HepG2 (cell line): ENCODE measurements at regions not wholly inside any gene's neighbourhood (a gene's known extent, or its start where the extent isn't known, plus 50 kb on each side); places are given as distances from the start of the nearest gene placed in this dataset.

Experiments used
- ATAC-seq: fragments of 200-7000 bp; cut with Tn5 transposase; 3 replicates; pipeline ENCODE4 v1.9.1; 2020; ENCODE audit warnings: mild to moderate bottlenecking, moderate library complexity
- BruUV-seq: library from RNA; stranded (reverse); fragments of 400-500 nt; replicated peaks from 2 replicates; lab custom pipeline; 2021; lab: Mats Ljungman, UMichigan
- CTCF ChIA-PET: fragments of 300-600 bp; formaldehyde crosslinking; extraction: SDS; loops from one replicate; lab custom pipeline; 2021; ENCODE audit warnings: low total read pairs, inconsistent platforms, low intra/inter-chr PET ratio; lab: Yijun Ruan, JAX
- POLR2A ChIA-PET: fragments of 350-600 bp; sonication (Branson Sonifier 250); formaldehyde crosslinking; loops from one replicate; lab custom pipeline; 2020; ENCODE audit warnings: antibody characterized with exemption, inconsistent platforms; lab: Yijun Ruan, JAX
- DNase-seq: peaks from one replicate; pipeline ENCODE4 v3.0.0-alpha.2; 2015; ENCODE audit warnings: low spot score
- FAIRE-seq: peaks from 3 replicates; lab custom pipeline; 2011; peaks lifted over from hg19 to GRCh38; lab: Jason Lieb, UNC
- H2AFZ ChIP-seq: one replicate; pipeline ENCODE4 v1.6.1; 2011; ENCODE audit warnings: low read length, inconsistent platforms
- H3K27ac ChIP-seq: fragments of 300-600 bp; 3 replicates; pipeline ENCODE4 v1.8.0; 2011; ENCODE audit warnings: mixed run types, mild to moderate bottlenecking, mixed read lengths, low read length, inconsistent platforms; ENCODE audit not compliant: insufficient read depth; ENCODE audit errors: extremely low read length
- H3K27me3 ChIP-seq, 2 experiments: fragments of 200-600 bp in 1 of 2; 2 replicates in 1 of 2; 3 replicates in 1 of 2; pipeline versions ENCODE4 v1.6.0 to v1.8.0; 2011; ENCODE audit warnings: low read length in 2 of 2, mild to moderate bottlenecking in 2 of 2, moderate library complexity in 2 of 2, inconsistent platforms in 1 of 2; ENCODE audit not compliant: insufficient read depth in 2 of 2, control insufficient read depth in 1 of 2
- H3K36me3 ChIP-seq, 2 experiments: fragments of 200-600 bp in 1 of 2; replicated peaks in 1 of 2; 2 replicates in 1 of 2; 3 replicates in 1 of 2; pipeline versions ENCODE4 v1.5.1 to v1.8.0; 2011; ENCODE audit warnings: low read length in 2 of 2, inconsistent platforms in 1 of 2; ENCODE audit not compliant: insufficient read depth in 2 of 2, control insufficient read depth in 1 of 2
- H3K4me1 ChIP-seq: 2 replicates; pipeline ENCODE4 v1.5.1; 2012; ENCODE audit warnings: low read length, inconsistent platforms; ENCODE audit not compliant: insufficient read depth
- H3K4me2 ChIP-seq: 2 replicates; pipeline ENCODE4 v1.6.0; 2011; ENCODE audit warnings: low read depth, low read length, inconsistent platforms
- H3K4me3 ChIP-seq, 3 experiments: fragments of 200-600 bp in 1 of 3; sonication (generic), shearing (Covaris generic) in 1 of 3; replicated peaks in 1 of 3; 2 replicates each; pipeline ENCODE4 v1.5.1; 2011 to 2016; ENCODE audit warnings: low read length in 3 of 3, inconsistent platforms in 2 of 3, low read depth in 2 of 3, mild to moderate bottlenecking in 2 of 3, control low read depth in 1 of 3, mixed read lengths in 1 of 3; ENCODE audit not compliant: insufficient read depth in 1 of 3
- H3K79me2 ChIP-seq: one replicate; pipeline ENCODE4 v1.6.1; 2011; ENCODE audit warnings: low read length, inconsistent platforms; ENCODE audit not compliant: insufficient read depth
- H3K9ac ChIP-seq: 2 replicates; pipeline ENCODE4 v1.6.0; 2011; ENCODE audit warnings: mild to moderate bottlenecking, low read depth, low read length, inconsistent platforms; ENCODE audit not compliant: insufficient read depth
- H3K9me3 ChIP-seq: 2 replicates; pipeline ENCODE4 v1.5.1; 2012; ENCODE audit warnings: mild to moderate bottlenecking, low read length
- H4K20me1 ChIP-seq: 2 replicates; pipeline ENCODE4 v1.6.0; 2011; ENCODE audit warnings: inconsistent platforms, mild to moderate bottlenecking, low read length, moderate library complexity; ENCODE audit not compliant: insufficient read depth
- BCL3 ChIP-seq: sonication (generic); formaldehyde crosslinking; IDR thresholded peaks from 2 replicates; pipeline ENCODE4 v1.5.1; 2020; ENCODE audit warnings: mild to moderate bottlenecking, missing genetic modification reagents, moderate library complexity
- CAMTA2 ChIP-seq: sonication (generic); formaldehyde crosslinking; IDR thresholded peaks from 2 replicates; pipeline ENCODE4 v1.4.0; 2020; ENCODE audit warnings: mild to moderate bottlenecking, missing genetic modification reagents, borderline replicate concordance
- CBX1 ChIP-seq: IDR thresholded peaks from one replicate; pipeline ENCODE4 v1.6.1; 2016; ENCODE audit warnings: antibody characterized with exemption, low read depth
- HOXA5 ChIP-seq: sonication (generic); formaldehyde crosslinking; IDR thresholded peaks from 2 replicates; pipeline ENCODE4 v1.4.0; 2020; ENCODE audit warnings: missing genetic modification reagents
- JUND ChIP-seq: sonication (generic); formaldehyde crosslinking; IDR thresholded peaks from 2 replicates; pipeline ENCODE4 v1.8.0; 2022; ENCODE audit warnings: mild to moderate bottlenecking, missing genetic modification reagents
- MBNL3 ChIP-seq: fragments of 250-450 bp; sonication (Bioruptor Pico); conservative IDR thresholded peaks from 2 replicates; pipeline ENCODE4 v1.8.0; 2022; ENCODE audit warnings: mild to moderate bottlenecking, inconsistent platforms
- NR2F1 ChIP-seq, 2 experiments: fragments of 450-650 bp in 1 of 2; formaldehyde crosslinking in 1 of 2; IDR thresholded peaks; 2 replicates each; pipeline versions ENCODE4 v1.5.0 to v1.6.1; 2016 to 2020; ENCODE audit warnings: mild to moderate bottlenecking in 1 of 2, missing compliant biosample characterization in 1 of 2, missing genetic modification reagents in 1 of 2, moderate library complexity in 1 of 2
- RBFOX2 ChIP-seq: fragments of 200-400 bp; formaldehyde crosslinking; IDR thresholded peaks from 2 replicates; pipeline ENCODE4 v1.6.1; 2017; ENCODE audit warnings: low read depth, mild to moderate bottlenecking, low read length
- RBM22 ChIP-seq: fragments of 200-400 bp; formaldehyde crosslinking; optimal IDR thresholded peaks from 2 replicates; pipeline ENCODE3; 2017; ENCODE audit warnings: mild to moderate bottlenecking, low read length, moderate library complexity
- RFX5 ChIP-seq: IDR thresholded peaks from 2 replicates; pipeline ENCODE4 v1.6.1; 2011; ENCODE audit warnings: low read depth, low read length, improper control_type of control experiment
- SOX13 ChIP-seq, 3 experiments: fragments of 450-650 bp in 1 of 3; sonication (generic) in 1 of 3; formaldehyde crosslinking in 1 of 3; IDR thresholded peaks in 2 of 3; conservative IDR thresholded peaks in 1 of 3; 2 replicates each; pipeline versions ENCODE4 v1.5.0 to v1.6.1; 2016 to 2020; ENCODE audit warnings: antibody characterized with exemption in 1 of 3, mild to moderate bottlenecking in 1 of 3, missing compliant biosample characterization in 1 of 3, missing genetic modification reagents in 1 of 3, moderate library complexity in 1 of 3
- THYN1 ChIP-seq: sonication (generic); formaldehyde crosslinking; IDR thresholded peaks from 2 replicates; pipeline ENCODE4 v1.8.1; 2023; ENCODE audit warnings: low read depth, mild to moderate bottlenecking, moderate library complexity, missing genetic modification reagents, borderline replicate concordance
- ZNF235 ChIP-seq: sonication (generic); formaldehyde crosslinking; IDR thresholded peaks from 2 replicates; pipeline ENCODE4 v1.8.1; 2023; ENCODE audit warnings: mild to moderate bottlenecking, missing genetic modification reagents, borderline replicate concordance
- ZNF264 ChIP-seq: sonication (generic); formaldehyde crosslinking; IDR thresholded peaks from 2 replicates; pipeline ENCODE4 v1.4.0; 2020; ENCODE audit warnings: missing genetic modification reagents
- ZNF280B ChIP-seq: sonication (generic); formaldehyde crosslinking; IDR thresholded peaks from 2 replicates; pipeline ENCODE4 v1.5.0; 2020; ENCODE audit warnings: missing genetic modification reagents, mild to moderate bottlenecking, borderline replicate concordance
- ZNF326 ChIP-seq: sonication (generic); formaldehyde crosslinking; IDR thresholded peaks from 2 replicates; pipeline ENCODE4 v1.4.0; 2020; ENCODE audit warnings: missing genetic modification reagents, borderline replicate concordance
- ZNF850 ChIP-seq: sonication (generic); formaldehyde crosslinking; conservative IDR thresholded peaks from 2 replicates; pipeline ENCODE4 v1.9.0; 2021; ENCODE audit warnings: mild to moderate bottlenecking, missing genetic modification reagents
- WGBS: methylation state at CpG from one replicate; pipeline ENCODE4 v1.1.6; 2017; ENCODE audit warnings: low lambda C conversion rate; 5-methylcytosine and 5-hydroxymethylcytosine counted together
- in situ Hi-C: cut with HindIII; loops from 2 replicates; pipeline ENCODE4 v1.10.0; 2017; ENCODE audit warnings: low pct_unique_long_range_greater_than_20kb; ENCODE audit not compliant: extremely low pct_ligation_motif_present
- intact Hi-C: fragments of 100-400 bp; cut with micrococcal nuclease; formaldehyde crosslinking; loops from one replicate; pipeline ENCODE4 v1.10.0; 2022; ENCODE audit not compliant: unreplicated experiment
- TF ChIP-seq, protein P1 (sequence below), 2 experiments: sonication (generic) in 1 of 2; formaldehyde crosslinking in 1 of 2; IDR thresholded peaks; 2 replicates each; pipeline versions ENCODE4 v1.5.1 to v1.6.1; 2011 to 2020; ENCODE audit warnings: borderline replicate concordance in 1 of 2, low read depth in 1 of 2, low read length in 1 of 2, mild to moderate bottlenecking in 1 of 2, missing genetic modification reagents in 1 of 2, moderate library complexity in 1 of 2
- TF ChIP-seq, protein P2 (sequence below): sonication (generic); formaldehyde crosslinking; IDR thresholded peaks from 2 replicates; pipeline ENCODE4 v1.4.0; 2020; ENCODE audit warnings: missing genetic modification reagents, mild to moderate bottlenecking, borderline replicate concordance

- Histone ChIP-seq H3K27ac (no peak overlapping the region), H3K9ac (no peak overlapping the region), H3K36me3 (no peaks in the 10 kb centered on the region), H3K4me3 (no peak overlapping the region), H3K79me2 (no peaks in the 10 kb centered on the region), H2AFZ (no peak overlapping the region), H3K4me2 (no peak overlapping the region), H4K20me1 (no peaks in the 10 kb centered on the region), H3K4me1 (no peaks in the 10 kb centered on the region), H3K27me3 (no peaks in the 10 kb centered on the region), H3K9me3 (no peaks in the 10 kb centered on the region)
- WGBS, result 2% methylated on average over 2 of the region's 2 CpGs
- intact Hi-C loops, result no loop called here
- BruUV-seq, result no TSS peak
- CTCF ChIA-PET, result no interaction called here
- no peak for ATAC-seq
- POLR2A ChIA-PET, result no interaction called here
- DNase-seq, result no peak
- no peak for TF ChIP-seq MBNL3 (CRISPR knock-in tag)
- TF ChIP-seq, protein P1, sequence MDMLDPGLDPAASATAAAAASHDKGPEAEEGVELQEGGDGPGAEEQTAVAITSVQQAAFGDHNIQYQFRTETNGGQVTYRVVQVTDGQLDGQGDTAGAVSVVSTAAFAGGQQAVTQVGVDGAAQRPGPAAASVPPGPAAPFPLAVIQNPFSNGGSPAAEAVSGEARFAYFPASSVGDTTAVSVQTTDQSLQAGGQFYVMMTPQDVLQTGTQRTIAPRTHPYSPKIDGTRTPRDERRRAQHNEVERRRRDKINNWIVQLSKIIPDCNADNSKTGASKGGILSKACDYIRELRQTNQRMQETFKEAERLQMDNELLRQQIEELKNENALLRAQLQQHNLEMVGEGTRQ (IDR thresholded peaks at IDR 0.05; ENCODE audit: low read depth, low read length), result no peak
- TF ChIP-seq, protein P1 (CRISPR knock-in tag; IDR thresholded peaks at IDR 0.05; ENCODE audit: borderline replicate concordance), result no peak
- no peak for TF ChIP-seq RBFOX2
- TF ChIP-seq HOXA5 (CRISPR knock-in tag), result no peak
- TF ChIP-seq ZNF235, result no peak
- no peak for TF ChIP-seq RFX5
- no peak for TF ChIP-seq BCL3 (CRISPR knock-in tag)
- no peak for TF ChIP-seq ZNF264 (CRISPR knock-in tag)
- TF ChIP-seq NR2F1 (CRISPR knock-in tag; IDR thresholded peaks at IDR 0.05), result no peak
- no peak for TF ChIP-seq RBM22
- no peak for TF ChIP-seq ZNF850 (CRISPR knock-in tag)
- TF ChIP-seq, protein P2, sequence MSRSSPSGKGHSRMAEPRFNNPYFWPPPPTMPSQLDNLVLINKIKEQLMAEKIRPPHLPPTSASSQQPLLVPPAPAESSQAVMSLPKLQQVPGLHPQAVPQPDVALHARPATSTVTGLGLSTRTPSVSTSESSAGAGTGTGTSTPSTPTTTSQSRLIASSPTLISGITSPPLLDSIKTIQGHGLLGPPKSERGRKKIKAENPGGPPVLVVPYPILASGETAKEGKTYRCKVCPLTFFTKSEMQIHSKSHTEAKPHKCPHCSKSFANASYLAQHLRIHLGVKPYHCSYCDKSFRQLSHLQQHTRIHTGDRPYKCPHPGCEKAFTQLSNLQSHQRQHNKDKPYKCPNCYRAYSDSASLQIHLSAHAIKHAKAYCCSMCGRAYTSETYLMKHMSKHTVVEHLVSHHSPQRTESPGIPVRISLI, result no peak
- TF ChIP-seq ZNF326 (CRISPR knock-in tag), result no peak
- no peak for TF ChIP-seq ZNF280B
- no peak for TF ChIP-seq SOX13 (IDR thresholded peaks at IDR 0.05)
- no peak for TF ChIP-seq SOX13 (CRISPR knock-in tag; conservative IDR thresholded peaks at IDR 0.05 in 1 of 2, IDR thresholded peaks at IDR 0.05 in 1 of 2)
- no peak for TF ChIP-seq THYN1 (CRISPR knock-in tag)
- TF ChIP-seq CBX1, result no peak
- TF ChIP-seq JUND (CRISPR knock-in tag), result no peak
- no peak for TF ChIP-seq CAMTA2 (CRISPR knock-in tag)
- FAIRE-seq, result no peak
- in situ Hi-C loops, result no loop called here
Observed at GRCh38 chr13:20311596-20311995, 79.5 kb upstream of the GJB6 start.
